Activated naive CD8-positive, alpha-beta T cell treated with anti-CD3 and anti-CD28 coated beads for 36 hours (primary cell): ENCODE measurements at regions not wholly inside any gene's neighbourhood (a gene's known extent, or its start where the extent isn't known, plus 50 kb on each side); places are given as distances from the start of the nearest gene placed in this dataset.

Source experiments
- DNase-seq: peaks from one replicate; pipeline ENCODE4 v3.0.0; 2021
- H3K27ac Mint-ChIP-seq: one replicate; pipeline ENCODE4 v1.8.0; 2022; ENCODE audit warnings: mild to moderate bottlenecking, moderate library complexity, mixed read lengths
- H3K27me3 Mint-ChIP-seq: one replicate; pipeline ENCODE4 v1.8.0; 2022; ENCODE audit warnings: mild to moderate bottlenecking, mixed read lengths
- H3K36me3 Mint-ChIP-seq: one replicate; pipeline ENCODE4 v1.8.0; 2021; ENCODE audit warnings: mild to moderate bottlenecking, mixed read lengths
- H3K4me1 Mint-ChIP-seq: one replicate; pipeline ENCODE4 v1.8.0; 2021; ENCODE audit warnings: mixed read lengths
- H3K4me3 Mint-ChIP-seq: one replicate; pipeline ENCODE4 v1.8.0; 2022; ENCODE audit warnings: mild to moderate bottlenecking, moderate library complexity, mixed read lengths
- H3K9me3 Mint-ChIP-seq: one replicate; pipeline ENCODE4 v1.8.0; 2022; ENCODE audit warnings: mixed read lengths

GRCh38 chr2:7571701-7572100 is 654.5 kb downstream of the RNF144A start:
- peaks cover 34% of the 10 kb centered on the region for H3K36me3 Mint-ChIP-seq
- no peak for DNase-seq
- H3K4me3 Mint-ChIP-seq, result no peak overlapping the region
- peaks cover 58% of the 10 kb centered on the region for H3K4me1 Mint-ChIP-seq
- peaks cover 16% of the 10 kb centered on the region for H3K9me3 Mint-ChIP-seq
- H3K27ac Mint-ChIP-seq, result peak overlapping the region; percentile 30
- no peaks in the 10 kb centered on the region for H3K27me3 Mint-ChIP-seq

- Mint-ChIP-seq H3K9me3 (peaks cover 21% of the 10 kb centered on the region), H3K36me3 (peaks cover 32% of the 10 kb centered on the region), H3K4me1 (peaks cover 51% of the 10 kb centered on the region), H3K27me3 (no peaks in the 10 kb centered on the region), H3K4me3 (peak overlapping the region; percentile 19), H3K27ac (peak overlapping the region; percentile 67)
- peak; percentile 43 for DNase-seq
These were observed 655.2 kb downstream of the RNF144A start for GRCh38 chr2:7572450-7572849.

- no peak overlapping the region for H3K4me3 Mint-ChIP-seq
- no peaks in the 10 kb centered on the region for H3K27me3 Mint-ChIP-seq
- DNase-seq, result no peak
- peaks cover 42% of the 10 kb centered on the region for H3K4me1 Mint-ChIP-seq
- H3K9me3 Mint-ChIP-seq, result peaks cover 28% of the 10 kb centered on the region
- peaks cover 40% of the 10 kb centered on the region for H3K36me3 Mint-ChIP-seq
- H3K27ac Mint-ChIP-seq, result peak overlapping the region; percentile 67
These were observed 656.1 kb downstream of the RNF144A start for GRCh38 chr2:7573166-7573825.

GRCh38 chr2:7574385-7574784 is 657.2 kb downstream of the RNF144A start:
- Mint-ChIP-seq H3K27ac (no peak overlapping the region), H3K4me1 (peaks cover 35% of the 10 kb centered on the region), H3K4me3 (no peak overlapping the region), H3K36me3 (peaks cover 45% of the 10 kb centered on the region), H3K9me3 (peaks cover 34% of the 10 kb centered on the region), H3K27me3 (no peaks in the 10 kb centered on the region)
- no peak for DNase-seq

GRCh38 chr2:7577769-7578168 is 660.6 kb downstream of the RNF144A start:
- Mint-ChIP-seq H3K4me3 (no peak overlapping the region), H3K36me3 (peaks cover 28% of the 10 kb centered on the region), H3K4me1 (peaks cover 8% of the 10 kb centered on the region), H3K9me3 (peaks cover 26% of the 10 kb centered on the region), H3K27me3 (no peaks in the 10 kb centered on the region), H3K27ac (no peak overlapping the region)
- DNase-seq, result no peak

- Mint-ChIP-seq H3K27ac (no peak overlapping the region), H3K36me3 (peaks cover 17% of the 10 kb centered on the region), H3K27me3 (no peaks in the 10 kb centered on the region), H3K4me3 (no peak overlapping the region), H3K4me1 (peaks cover 18% of the 10 kb centered on the region), H3K9me3 (peaks cover 15% of the 10 kb centered on the region)
- DNase-seq, result no peak
These were observed 666.8 kb downstream of the RNF144A start for GRCh38 chr2:7584017-7584416.

GRCh38 chr2:7586898-7587297 is 669.7 kb downstream of the RNF144A start:
- DNase-seq, result no peak
- no peaks in the 10 kb centered on the region for H3K27me3 Mint-ChIP-seq
- peaks cover 21% of the 10 kb centered on the region for H3K4me1 Mint-ChIP-seq
- H3K27ac Mint-ChIP-seq, result no peak overlapping the region
- H3K36me3 Mint-ChIP-seq, result peaks cover 12% of the 10 kb centered on the region
- H3K4me3 Mint-ChIP-seq, result no peak overlapping the region
- H3K9me3 Mint-ChIP-seq, result peaks cover 9% of the 10 kb centered on the region

GRCh38 chr2:7588295-7588694 is 671.1 kb downstream of the RNF144A start:
- H3K9me3 Mint-ChIP-seq, result peaks cover 7% of the 10 kb centered on the region
- peaks cover 30% of the 10 kb centered on the region for H3K4me1 Mint-ChIP-seq
- no peak for DNase-seq
- H3K27me3 Mint-ChIP-seq, result no peaks in the 10 kb centered on the region
- H3K27ac Mint-ChIP-seq, result peak overlapping the region; percentile 47
- peaks cover 9% of the 10 kb centered on the region for H3K36me3 Mint-ChIP-seq
- no peak overlapping the region for H3K4me3 Mint-ChIP-seq

GRCh38 chr2:7592618-7593140 is 675.5 kb downstream of the RNF144A start:
- H3K4me3 Mint-ChIP-seq, result no peak overlapping the region
- peaks cover 7% of the 10 kb centered on the region for H3K36me3 Mint-ChIP-seq
- H3K27ac Mint-ChIP-seq, result no peak overlapping the region
- DNase-seq, result no peak
- H3K4me1 Mint-ChIP-seq, result peaks cover 25% of the 10 kb centered on the region
- H3K9me3 Mint-ChIP-seq, result peaks cover 2% of the 10 kb centered on the region
- no peaks in the 10 kb centered on the region for H3K27me3 Mint-ChIP-seq

GRCh38 chr2:7593360-7593759 is 676.1 kb downstream of the RNF144A start:
- Mint-ChIP-seq H3K36me3 (peaks cover 6% of the 10 kb centered on the region), H3K27me3 (no peaks in the 10 kb centered on the region), H3K4me1 (peaks cover 23% of the 10 kb centered on the region), H3K27ac (no peak overlapping the region), H3K9me3 (no peaks in the 10 kb centered on the region), H3K4me3 (no peak overlapping the region)
- no peak for DNase-seq

- Mint-ChIP-seq H3K27me3 (no peaks in the 10 kb centered on the region), H3K27ac (no peak overlapping the region), H3K4me1 (peaks cover 19% of the 10 kb centered on the region), H3K36me3 (peaks cover 2% of the 10 kb centered on the region), H3K4me3 (no peak overlapping the region), H3K9me3 (peaks cover 2% of the 10 kb centered on the region)
- DNase-seq, result no peak
These were observed 677.0 kb downstream of the RNF144A start for GRCh38 chr2:7594211-7594610.

GRCh38 chr2:7595206-7595605 is 678.0 kb downstream of the RNF144A start:
- Mint-ChIP-seq H3K27ac (no peak overlapping the region), H3K4me1 (peaks cover 19% of the 10 kb centered on the region), H3K9me3 (peaks cover 2% of the 10 kb centered on the region), H3K36me3 (peaks cover 2% of the 10 kb centered on the region), H3K4me3 (no peak overlapping the region), H3K27me3 (no peaks in the 10 kb centered on the region)
- no peak for DNase-seq

- no peaks in the 10 kb centered on the region for H3K27me3 Mint-ChIP-seq
- peaks cover 11% of the 10 kb centered on the region for H3K9me3 Mint-ChIP-seq
- H3K4me1 Mint-ChIP-seq, result peaks cover 7% of the 10 kb centered on the region
- H3K36me3 Mint-ChIP-seq, result peaks cover 3% of the 10 kb centered on the region
- no peak overlapping the region for H3K27ac Mint-ChIP-seq
- H3K4me3 Mint-ChIP-seq, result no peak overlapping the region
- DNase-seq, result no peak
These were observed 681.2 kb downstream of the RNF144A start for GRCh38 chr2:7598402-7598801.

GRCh38 chr2:7599462-7600258 is 682.4 kb downstream of the RNF144A start:
- H3K4me1 Mint-ChIP-seq, result peaks cover 6% of the 10 kb centered on the region
- no peak overlapping the region for H3K27ac Mint-ChIP-seq
- no peak for DNase-seq
- no peaks in the 10 kb centered on the region for H3K27me3 Mint-ChIP-seq
- peaks cover 3% of the 10 kb centered on the region for H3K36me3 Mint-ChIP-seq
- no peak overlapping the region for H3K4me3 Mint-ChIP-seq
- H3K9me3 Mint-ChIP-seq, result peaks cover 11% of the 10 kb centered on the region

GRCh38 chr2:7601990-7602389 is 684.8 kb downstream of the RNF144A start:
- Mint-ChIP-seq H3K9me3 (peaks cover 11% of the 10 kb centered on the region), H3K27ac (no peak overlapping the region), H3K27me3 (no peaks in the 10 kb centered on the region), H3K4me3 (no peak overlapping the region), H3K4me1 (peaks cover 5% of the 10 kb centered on the region), H3K36me3 (peaks cover 3% of the 10 kb centered on the region)
- DNase-seq, result no peak
